Epithelial cell of proximal tubule (primary cell): ENCODE measurements at regions not wholly inside any gene's neighbourhood (a gene's known extent, or its start where the extent isn't known, plus 50 kb on each side); places are given as distances from the start of the nearest gene placed in this dataset.

Experiments
- DNase-seq: peaks from one replicate; pipeline ENCODE4 v3.0.0-alpha.2; 2011; ENCODE audit warnings: low read depth
- H3K4me3 ChIP-seq: 2 replicates; pipeline ENCODE4 v1.5.1; 2011; ENCODE audit warnings: low read depth, mild to moderate bottlenecking, low read length
- TF ChIP-seq, protein P1 (sequence below): conservative IDR thresholded peaks from 2 replicates; pipeline ENCODE4 v1.5.1; 2012; ENCODE audit warnings: low read depth, mild to moderate bottlenecking, low read length

DNA sequence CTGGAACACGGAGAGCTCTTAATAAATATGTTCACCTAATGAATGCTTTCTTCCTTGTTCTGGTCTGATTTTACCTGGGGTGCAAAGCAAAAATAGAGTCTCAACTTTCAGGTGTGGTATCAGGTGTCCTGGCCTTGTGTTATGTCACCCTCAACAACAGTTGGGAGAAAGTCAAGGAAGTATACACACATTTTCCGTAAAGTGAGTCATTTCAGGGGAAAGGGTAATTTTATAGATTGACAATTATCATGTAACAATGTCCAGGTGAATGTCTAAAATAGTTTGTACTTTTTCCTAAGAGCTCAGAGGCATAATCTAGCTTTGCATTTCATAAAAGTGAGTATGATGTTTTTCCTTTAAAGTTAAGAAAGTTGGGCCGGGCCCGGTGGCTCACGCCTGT is 287.4 kb downstream of the SKIDA1 start:
- TF ChIP-seq, protein P1, sequence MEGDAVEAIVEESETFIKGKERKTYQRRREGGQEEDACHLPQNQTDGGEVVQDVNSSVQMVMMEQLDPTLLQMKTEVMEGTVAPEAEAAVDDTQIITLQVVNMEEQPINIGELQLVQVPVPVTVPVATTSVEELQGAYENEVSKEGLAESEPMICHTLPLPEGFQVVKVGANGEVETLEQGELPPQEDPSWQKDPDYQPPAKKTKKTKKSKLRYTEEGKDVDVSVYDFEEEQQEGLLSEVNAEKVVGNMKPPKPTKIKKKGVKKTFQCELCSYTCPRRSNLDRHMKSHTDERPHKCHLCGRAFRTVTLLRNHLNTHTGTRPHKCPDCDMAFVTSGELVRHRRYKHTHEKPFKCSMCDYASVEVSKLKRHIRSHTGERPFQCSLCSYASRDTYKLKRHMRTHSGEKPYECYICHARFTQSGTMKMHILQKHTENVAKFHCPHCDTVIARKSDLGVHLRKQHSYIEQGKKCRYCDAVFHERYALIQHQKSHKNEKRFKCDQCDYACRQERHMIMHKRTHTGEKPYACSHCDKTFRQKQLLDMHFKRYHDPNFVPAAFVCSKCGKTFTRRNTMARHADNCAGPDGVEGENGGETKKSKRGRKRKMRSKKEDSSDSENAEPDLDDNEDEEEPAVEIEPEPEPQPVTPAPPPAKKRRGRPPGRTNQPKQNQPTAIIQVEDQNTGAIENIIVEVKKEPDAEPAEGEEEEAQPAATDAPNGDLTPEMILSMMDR: no peak
- no peak overlapping the region for H3K4me3 ChIP-seq
- DNase-seq: no peak

DNA sequence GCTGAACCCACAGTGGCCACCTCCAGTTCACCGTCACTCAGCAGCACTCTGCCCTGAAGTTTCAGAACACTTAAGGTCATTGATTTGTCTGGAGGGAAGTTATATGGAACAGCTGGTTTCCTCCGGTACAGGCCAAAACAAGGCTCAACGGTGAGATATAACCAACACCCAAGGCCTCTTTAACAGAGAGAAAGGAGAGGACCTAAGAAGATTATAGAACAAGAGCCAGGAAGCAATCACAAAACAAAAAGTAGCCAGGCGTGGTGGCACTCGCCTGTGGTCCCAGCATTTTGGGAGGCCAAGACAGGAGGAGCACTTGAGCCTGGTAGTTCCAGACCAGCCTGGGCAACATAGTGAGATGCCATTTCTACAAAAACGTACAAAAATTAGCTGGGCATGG is 290.7 kb downstream of the SKIDA1 start:
- no peak overlapping the region for H3K4me3 ChIP-seq
- TF ChIP-seq, protein P1: no peak
- no peak for DNase-seq

DNA sequence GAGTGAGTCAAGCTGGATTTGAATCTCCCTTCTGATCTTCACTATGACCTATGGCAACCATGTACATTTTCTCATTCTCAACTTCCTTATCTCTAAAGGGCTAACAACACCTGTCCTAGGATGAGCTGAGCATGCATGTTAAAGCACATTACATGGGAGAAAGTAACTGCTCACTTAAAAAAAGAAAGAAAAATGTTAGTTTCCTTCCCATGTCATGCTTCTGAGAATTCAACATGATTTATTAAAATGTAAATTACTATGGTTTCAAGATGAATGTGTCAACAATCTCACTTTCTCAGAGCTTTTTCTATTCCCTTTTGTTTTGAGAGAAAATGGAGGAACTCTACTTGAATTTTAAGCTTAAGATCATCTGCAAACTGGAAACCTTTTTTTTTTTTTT is 295.3 kb downstream of the SKIDA1 start:
- TF ChIP-seq, protein P1: no peak
- no peak for DNase-seq
- H3K4me3 ChIP-seq: no peak overlapping the region

DNA sequence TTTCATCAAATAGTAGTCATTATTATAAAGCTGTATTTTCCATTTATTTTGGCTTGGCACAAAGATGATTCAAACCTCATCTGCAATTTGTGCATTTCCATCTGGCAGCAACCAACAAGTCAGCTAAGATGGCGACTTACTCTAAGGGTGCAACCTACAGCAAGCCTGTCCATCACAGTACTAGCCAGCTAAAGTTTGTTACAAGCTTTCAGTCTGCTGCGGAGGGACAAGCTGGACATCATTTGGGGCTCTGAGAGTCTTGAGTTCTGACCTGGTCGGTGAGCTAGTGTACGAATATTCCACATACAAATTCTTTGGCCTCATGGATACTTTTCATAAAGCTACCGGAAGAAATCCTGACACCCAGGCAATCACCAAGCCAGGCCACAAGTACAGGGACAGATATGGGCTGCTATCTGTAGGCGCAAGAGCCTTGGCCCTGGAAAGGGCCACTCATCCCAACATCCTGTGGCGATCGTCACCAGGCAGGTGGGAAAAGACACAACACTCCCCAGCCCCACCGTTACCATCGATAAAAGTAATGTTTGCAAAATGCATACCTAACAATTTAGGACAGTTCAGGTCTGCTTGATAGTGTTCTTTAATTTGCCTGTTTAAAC is 307.6 kb downstream of the SKIDA1 start:
- H3K4me3 ChIP-seq: no peak overlapping the region
- TF ChIP-seq, protein P1: no peak
- no peak for DNase-seq

DNA sequence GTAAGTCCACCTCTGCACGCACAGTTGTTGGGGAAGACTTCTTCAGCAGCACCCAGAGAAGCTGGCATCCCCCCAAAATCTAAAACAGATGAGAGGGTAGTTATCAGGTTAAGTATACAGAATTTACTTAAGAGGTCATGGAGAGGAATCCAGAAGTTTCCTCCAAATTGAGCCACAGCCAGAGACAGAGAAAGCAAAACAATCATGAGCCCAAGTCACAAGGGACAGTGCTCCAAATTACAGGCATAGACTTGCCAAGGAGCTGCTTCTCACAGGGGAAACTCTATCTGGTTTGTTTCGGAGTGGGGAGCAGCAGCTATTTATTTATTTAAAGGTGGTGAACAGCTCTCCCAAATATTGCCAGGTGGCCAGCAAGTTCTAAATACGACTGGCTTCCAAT is 308.4 kb downstream of the SKIDA1 start:
- DNase-seq: no peak
- TF ChIP-seq, protein P1: no peak

DNA sequence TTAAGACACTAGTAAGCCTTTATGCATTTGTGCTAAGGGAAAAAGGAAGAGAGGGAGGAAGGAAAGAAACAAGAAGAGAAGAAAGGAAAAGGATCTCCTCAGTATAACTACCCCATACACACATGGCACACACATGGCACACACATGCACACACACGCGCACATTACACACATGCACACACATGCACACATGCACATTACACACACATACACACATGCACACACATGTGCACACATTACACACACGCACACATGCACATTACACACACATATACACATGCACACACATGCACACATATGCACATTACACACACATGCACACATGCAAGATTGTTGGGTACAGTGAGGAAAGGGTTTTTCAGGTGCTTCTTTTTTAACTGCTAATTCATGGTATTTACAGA is 311.2 kb downstream of the SKIDA1 start:
- DNase-seq: no peak
- H3K4me3 ChIP-seq: no peak overlapping the region
- TF ChIP-seq, protein P1: no peak

More for the DNA sequence above, 308.4 kb downstream of the SKIDA1 start:
- no peak overlapping the region for H3K4me3 ChIP-seq

DNA sequence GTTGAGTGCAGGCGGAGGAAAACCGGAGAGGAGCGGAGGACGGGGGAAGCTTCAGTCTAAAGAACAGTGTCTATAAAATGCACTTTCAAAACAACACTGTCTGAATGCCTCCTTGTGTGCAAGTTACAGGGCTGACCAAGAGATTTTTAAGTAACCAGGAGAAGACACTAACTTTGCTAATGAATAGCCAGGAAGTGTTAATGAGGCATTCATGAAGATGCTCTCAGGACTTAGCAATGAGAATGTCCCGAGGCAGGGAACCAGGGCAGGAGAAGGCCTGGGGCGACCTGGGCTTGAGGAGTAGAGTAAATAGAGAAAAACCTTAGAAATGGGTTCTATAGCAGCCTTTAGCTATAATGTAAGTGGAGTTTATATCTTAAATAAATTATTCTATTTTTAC is 312.1 kb downstream of the SKIDA1 start:
- no peak for DNase-seq
- H3K4me3 ChIP-seq: no peak overlapping the region
- TF ChIP-seq, protein P1: no peak
